ENCODE measurements at regions not wholly inside any gene's neighbourhood (a gene's known extent, or its start where the extent isn't known, plus 50 kb on each side); places are given as distances from the start of the nearest gene placed in this dataset.

- H4K8ac ChIP-seq (replicated peaks; ENCODE audit: insufficient read length, low read depth, low read length): no peak overlapping the region
- H2BK120ac ChIP-seq (ENCODE audit: low read depth, low read length, poor library complexity, severe bottlenecking): no peak overlapping the region
- no peak overlapping the region for H3K4me2 ChIP-seq (ENCODE audit: insufficient read depth, insufficient read length, low read length)
- H3K4me1 ChIP-seq (ENCODE audit: insufficient read depth, low read length): no peaks in the 10 kb centered on the region
- no peak overlapping the region for H3K27ac ChIP-seq (ENCODE audit: insufficient read length, low read depth, low read length)
- H4K20me1 ChIP-seq (ENCODE audit: control insufficient read depth, insufficient read depth, insufficient read length): no peaks in the 10 kb centered on the region
- Mint-ChIP-seq H3K27ac (no peak overlapping the region), H3K9me3 (peaks cover 4 to 11% of the 10 kb centered on the region in 2 experiments), H3K36me3 (ENCODE audit: insufficient read depth in 1 of 3, low read depth in 3 of 3) (peaks cover 0 to 4% (median 3%) of the 10 kb centered on the region in 3 experiments; a peak in 3 of 7 replicates), H3K4me3 (no peak overlapping the region), H3K4me1 (no peaks in the 10 kb centered on the region), H3K27me3 (ENCODE audit: low read depth) (no peaks in the 10 kb centered on the region)
- H3K23ac ChIP-seq (ENCODE audit: insufficient read length, low read depth, low read length): no peak overlapping the region
- H3K79me2 ChIP-seq (ENCODE audit: insufficient read depth, low read length): no peaks in the 10 kb centered on the region
- H4K5ac ChIP-seq (ENCODE audit: insufficient read length, low read depth, low read length): no peak overlapping the region
- no peak overlapping the region for H3K18ac ChIP-seq (ENCODE audit: insufficient read length, low read depth, low read length)
- H3K9me3 ChIP-seq (ENCODE audit: control insufficient read depth, low read depth, low read length): no peaks in the 10 kb centered on the region
- no peak overlapping the region for H2BK12ac ChIP-seq (ENCODE audit: insufficient read length, low read depth, low read length)
- H3K56ac ChIP-seq (ENCODE audit: insufficient read length, low read depth, low read length): no peak overlapping the region
- no peak overlapping the region for H3K9ac ChIP-seq (ENCODE audit: extremely low read depth, insufficient read length, low read length)
- H3K79me1 ChIP-seq (ENCODE audit: insufficient read depth, low read depth, low read length, poor library complexity, severe bottlenecking): no peaks in the 10 kb centered on the region
- DNase-seq: no peak
- no peaks in the 10 kb centered on the region for H3K23me2 ChIP-seq (ENCODE audit: insufficient read length, low read depth, low read length, poor library complexity, severe bottlenecking)
- WGBS (ENCODE audit: extremely low coverage, insufficient read length, low lambda C conversion rate): no CpG with 5 or more reads among the region's 7 CpGs
- no peak for TF ChIP-seq CTCF (conservative IDR thresholded peaks at IDR 0.05)
- no peak overlapping the region for H4K91ac ChIP-seq (ENCODE audit: insufficient read length, low read depth, low read length)
- no peak overlapping the region for H3K14ac ChIP-seq (ENCODE audit: insufficient read depth, low read length)
- H3K4ac ChIP-seq (ENCODE audit: low read depth, low read length): no peak overlapping the region
- no peaks in the 10 kb centered on the region for H3K27me3 ChIP-seq (ENCODE audit: insufficient read depth, low read length)
- H2BK5ac ChIP-seq (ENCODE audit: insufficient read length, low read length): no peak overlapping the region
- H3T11ph ChIP-seq (ENCODE audit: low read length): no peak overlapping the region
- no peak overlapping the region for H2BK15ac ChIP-seq (ENCODE audit: low read depth, low read length)
- no peak overlapping the region for H2AK5ac ChIP-seq (ENCODE audit: insufficient read length, low read length)
- H2BK20ac ChIP-seq (ENCODE audit: low read depth, low read length, poor library complexity, severe bottlenecking): no peak overlapping the region
- H2AFZ ChIP-seq (ENCODE audit: low read length): no peak overlapping the region
Measured at GRCh38 chr18:10152475-10152874, 238.7 kb downstream of the VAPA start.

All from H9 (cell line).